ENCODE measurements at regions not wholly inside any gene's neighbourhood (a gene's known extent, or its start where the extent isn't known, plus 50 kb on each side); places are given as distances from the start of the nearest gene placed in this dataset.

DNA sequence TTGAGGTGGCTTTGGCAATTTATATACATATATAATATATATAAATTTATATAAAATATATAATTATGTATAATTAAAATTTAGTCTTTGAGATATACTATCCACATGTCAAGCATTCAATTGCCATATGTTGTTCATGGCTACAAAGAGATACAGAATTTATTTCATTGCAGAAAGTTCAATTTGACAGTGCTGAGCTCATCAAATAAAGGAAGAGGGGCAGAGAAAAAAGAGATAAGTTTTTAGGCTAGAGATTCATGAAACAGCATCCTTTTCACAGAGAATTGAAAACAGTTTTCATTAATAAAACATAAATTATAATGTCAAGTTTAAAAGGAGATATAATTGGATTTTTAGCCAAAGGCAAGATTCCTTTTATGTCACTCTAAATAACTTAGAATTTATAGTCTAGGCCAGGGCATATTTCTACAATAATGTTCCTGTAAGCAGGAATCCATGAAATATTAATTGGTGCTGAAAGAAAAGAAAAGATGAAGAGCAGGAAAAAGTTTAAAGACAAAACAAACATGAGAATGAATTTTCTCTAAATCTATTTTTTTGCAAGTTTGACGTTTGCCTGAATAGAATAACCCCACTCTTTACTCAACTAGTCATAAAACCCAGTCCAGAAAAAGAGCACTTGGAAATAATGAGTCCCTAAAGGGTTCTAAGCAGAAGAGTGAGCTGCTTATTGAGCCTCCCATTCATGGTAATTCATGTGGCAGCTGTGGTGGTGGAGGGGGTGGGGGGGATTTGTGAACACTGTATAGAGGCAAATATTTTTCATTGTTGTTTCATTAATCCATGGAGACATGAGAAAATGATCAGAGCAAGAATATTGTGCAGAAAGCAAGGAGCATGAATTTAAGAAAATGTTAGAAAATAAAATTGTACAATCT lies 1279.5 kb downstream of the CDH12 start:
- TF ChIP-seq, protein P1, sequence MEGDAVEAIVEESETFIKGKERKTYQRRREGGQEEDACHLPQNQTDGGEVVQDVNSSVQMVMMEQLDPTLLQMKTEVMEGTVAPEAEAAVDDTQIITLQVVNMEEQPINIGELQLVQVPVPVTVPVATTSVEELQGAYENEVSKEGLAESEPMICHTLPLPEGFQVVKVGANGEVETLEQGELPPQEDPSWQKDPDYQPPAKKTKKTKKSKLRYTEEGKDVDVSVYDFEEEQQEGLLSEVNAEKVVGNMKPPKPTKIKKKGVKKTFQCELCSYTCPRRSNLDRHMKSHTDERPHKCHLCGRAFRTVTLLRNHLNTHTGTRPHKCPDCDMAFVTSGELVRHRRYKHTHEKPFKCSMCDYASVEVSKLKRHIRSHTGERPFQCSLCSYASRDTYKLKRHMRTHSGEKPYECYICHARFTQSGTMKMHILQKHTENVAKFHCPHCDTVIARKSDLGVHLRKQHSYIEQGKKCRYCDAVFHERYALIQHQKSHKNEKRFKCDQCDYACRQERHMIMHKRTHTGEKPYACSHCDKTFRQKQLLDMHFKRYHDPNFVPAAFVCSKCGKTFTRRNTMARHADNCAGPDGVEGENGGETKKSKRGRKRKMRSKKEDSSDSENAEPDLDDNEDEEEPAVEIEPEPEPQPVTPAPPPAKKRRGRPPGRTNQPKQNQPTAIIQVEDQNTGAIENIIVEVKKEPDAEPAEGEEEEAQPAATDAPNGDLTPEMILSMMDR (IDR thresholded peaks at IDR 0.05; ENCODE audit: low read depth, low read length), result no peak
- TF ChIP-seq EZH2phosphoT487 (IDR thresholded peaks at IDR 0.05; ENCODE audit: low read depth), result no peak
